ENCODE measurements at regions not wholly inside any gene's neighbourhood (a gene's known extent, or its start where the extent isn't known, plus 50 kb on each side); places are given as distances from the start of the nearest gene placed in this dataset.

GRCh38 chr2:204335451-204336058 lies 209.7 kb upstream of the PARD3B start:
- TF ChIP-seq CTCF (IDR thresholded peaks at IDR 0.05) (no peak), POLR2A (IDR thresholded peaks at IDR 0.05) (no peak), POLR2AphosphoS5 (IDR thresholded peaks at IDR 0.05) (no peak)
